Right renal cortex interstitium (tissue), 3 donors: ENCODE measurements at regions not wholly inside any gene's neighbourhood (a gene's known extent, or its start where the extent isn't known, plus 50 kb on each side); places are given as distances from the start of the nearest gene placed in this dataset.
"Not testable (repeated sequence)": the region's sequence is repeated elsewhere in the genome, so short reads cannot be mapped to it uniquely, and the experiment has no call there.

Experiments used
- DNase-seq, 3 donors: peaks; one replicate each; pipeline ENCODE4 v3.0.0-alpha.2; 2013; ENCODE audit warnings: low read depth in 3 of 3, low spot score in 2 of 3

DNA sequence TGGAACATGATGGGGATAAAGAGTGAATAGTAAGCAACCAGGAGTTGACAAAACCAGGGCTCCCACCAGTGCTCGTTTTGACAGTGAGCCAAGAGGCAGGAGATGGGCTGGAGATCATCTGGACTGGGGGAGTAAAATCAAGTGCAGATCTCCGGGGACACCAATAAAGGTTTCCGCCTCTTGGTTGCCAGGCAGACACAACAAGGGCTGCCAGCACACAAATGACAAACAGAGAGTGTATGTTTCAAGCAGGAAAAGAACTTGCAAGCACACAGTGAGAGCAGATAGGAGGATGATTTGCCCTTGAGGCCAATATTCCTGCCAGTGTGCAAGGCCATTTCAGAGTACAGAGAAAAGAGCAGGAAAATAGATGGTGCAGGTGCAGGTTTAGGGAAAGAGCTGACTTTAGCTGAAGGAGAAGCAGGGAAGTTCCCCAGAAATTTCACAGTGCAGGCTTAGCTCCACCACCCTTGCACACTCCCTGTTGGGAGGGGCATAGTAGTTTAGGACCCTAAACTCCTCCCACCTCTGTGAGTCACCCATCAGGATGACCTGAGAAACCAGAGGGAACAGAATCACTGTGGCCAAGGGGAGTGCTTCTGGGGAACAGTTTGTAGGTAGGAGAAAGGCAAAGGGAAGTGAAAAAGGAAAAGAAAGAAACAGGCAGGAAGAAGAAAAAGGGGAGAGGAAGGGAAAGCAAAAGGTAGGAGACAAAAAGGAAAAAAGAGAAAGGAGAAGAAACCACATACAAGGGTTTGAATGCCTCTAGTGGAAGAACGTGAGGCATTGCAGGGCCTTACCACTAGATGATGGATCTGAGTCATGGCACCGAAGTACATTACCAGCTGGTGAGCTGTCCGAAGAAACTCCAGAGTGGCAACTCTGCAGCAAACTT, 404.4 kb downstream of the SLC6A15 start:
- DNase-seq: no peak

DNA sequence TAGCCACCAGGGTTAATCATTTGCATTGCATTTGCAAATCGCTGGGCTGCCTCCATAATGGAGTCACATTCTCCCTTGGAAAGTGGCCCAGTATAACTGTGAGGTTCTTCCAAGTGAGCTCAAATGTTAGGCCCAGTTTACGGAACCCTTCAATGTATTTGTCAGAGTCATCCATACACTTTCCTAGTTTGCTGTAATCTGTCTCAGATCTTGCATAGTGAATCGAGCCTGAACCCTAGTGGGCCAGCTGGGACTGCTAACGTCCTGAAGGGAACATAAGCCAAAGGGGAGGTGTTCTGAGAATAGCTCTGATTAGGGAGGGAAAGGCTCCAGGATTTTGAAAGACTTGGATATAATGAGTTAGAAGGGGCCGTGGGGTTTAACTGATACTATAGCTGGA, 406.3 kb downstream of the SLC6A15 start:
- no peak for DNase-seq

DNA sequence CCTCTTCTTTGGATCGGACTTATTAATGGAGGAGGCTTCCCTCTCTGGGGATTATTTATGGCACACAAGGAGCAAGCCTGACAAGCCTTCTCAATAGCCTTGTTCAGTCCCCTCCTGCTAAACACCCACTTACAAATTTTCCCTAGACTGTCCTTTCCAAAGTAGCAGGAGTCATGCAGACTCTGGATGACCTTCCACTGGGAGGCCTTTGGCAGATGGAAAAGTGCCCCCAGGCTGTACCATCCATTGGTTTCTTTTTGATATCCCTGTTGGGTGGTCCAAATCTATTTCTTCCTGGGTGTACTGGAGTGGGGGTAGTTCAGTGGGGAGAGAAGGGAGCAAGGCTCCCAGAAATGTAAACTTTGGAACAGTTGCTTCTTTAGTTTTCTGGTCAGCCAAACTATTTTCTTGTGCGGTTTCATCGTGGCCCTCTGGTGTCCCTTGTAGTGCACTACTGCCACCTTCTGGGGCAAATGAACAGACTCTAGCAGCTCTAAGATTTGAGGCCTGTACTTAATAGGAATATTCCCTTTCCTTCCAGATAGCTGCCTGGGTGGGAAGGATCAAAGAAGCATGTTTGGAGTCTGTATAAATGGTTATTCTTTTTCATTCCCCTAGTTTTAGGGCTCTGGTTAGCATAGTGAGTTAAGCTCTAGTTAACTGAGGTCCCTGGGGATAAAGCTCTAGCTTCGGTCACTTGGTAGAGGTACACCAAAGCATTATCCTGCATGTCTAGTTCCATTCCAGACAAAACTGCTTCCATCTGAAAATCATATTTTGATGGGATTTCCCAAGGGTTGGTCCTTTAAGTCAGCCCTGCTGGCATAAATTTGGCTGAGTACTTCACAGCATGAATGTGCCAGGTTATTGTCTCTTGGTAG, 409.5 kb downstream of the SLC6A15 start:
- peak in 1 of 3 donors; percentile 24 for DNase-seq

DNA sequence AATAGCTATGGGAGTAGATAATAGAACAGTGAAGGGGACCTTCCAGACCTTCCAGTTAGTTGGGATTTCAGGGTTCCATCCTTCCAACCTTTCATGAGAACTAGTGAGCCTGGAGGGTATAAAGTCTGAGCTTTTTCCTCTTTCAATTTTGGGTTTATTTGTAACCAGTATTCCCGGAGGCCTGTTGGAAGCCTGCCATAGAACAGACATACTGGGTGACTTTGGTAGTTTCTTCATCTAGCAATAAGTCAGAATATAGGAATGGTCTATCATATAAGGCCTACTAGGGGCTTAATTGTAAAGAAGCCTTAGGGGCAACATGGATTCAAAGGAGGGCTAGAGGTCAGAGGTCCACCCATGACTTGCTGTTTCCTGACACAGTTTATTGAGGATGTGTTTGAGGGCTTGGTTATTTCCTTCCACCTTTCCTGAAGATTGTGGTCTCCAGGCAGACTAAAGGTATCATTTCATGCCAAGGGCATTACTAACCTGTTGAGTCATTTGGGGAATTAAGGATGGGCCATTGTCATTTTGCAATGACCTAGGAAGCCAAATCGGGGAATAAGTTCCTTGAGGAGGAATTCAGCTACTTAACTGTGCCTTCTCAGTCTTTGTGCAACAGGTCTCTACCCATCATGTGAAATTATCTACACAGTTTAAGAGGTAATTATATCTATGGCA, 410.3 kb downstream of the SLC6A15 start:
- DNase-seq: no peak

DNA sequence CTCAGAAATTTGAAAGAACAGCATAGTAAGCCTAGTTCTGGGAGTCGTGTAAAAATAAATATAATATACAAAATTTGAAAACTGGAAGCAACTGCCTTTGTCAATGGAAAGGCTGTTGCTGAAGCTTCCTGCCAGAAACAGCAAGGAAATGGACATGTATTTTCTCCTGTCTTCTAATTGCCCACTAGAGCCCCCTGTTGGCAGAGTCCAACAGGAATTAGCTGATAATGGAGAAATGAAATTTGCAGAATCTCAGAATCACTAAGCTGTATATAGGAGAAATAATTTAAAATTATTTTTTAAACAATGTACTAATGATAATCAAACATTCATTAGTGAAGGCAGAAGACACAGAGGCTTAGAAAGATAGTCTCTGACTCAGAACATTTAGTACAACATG, 414.8 kb downstream of the SLC6A15 start:
- no peak for DNase-seq

DNA sequence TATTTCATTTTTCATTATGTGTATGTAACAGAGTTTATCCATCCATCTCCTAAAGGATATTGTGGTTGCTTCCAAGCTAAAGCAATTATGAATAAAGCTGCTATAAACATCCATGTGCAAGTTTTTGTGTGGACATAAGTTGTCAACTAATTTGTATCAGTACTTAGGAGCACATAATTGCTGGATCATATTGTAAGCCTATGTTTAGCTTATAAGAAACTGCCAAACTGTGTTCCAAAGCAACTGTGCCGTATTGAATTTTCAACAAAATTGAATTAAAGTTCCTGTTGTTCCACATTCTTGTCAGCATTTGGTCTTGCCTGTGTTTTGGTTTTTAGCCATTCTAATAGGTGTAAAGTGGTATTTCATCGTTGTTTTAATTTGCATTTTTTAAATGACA, 416.9 kb downstream of the SLC6A15 start:
- no peak for DNase-seq

DNA sequence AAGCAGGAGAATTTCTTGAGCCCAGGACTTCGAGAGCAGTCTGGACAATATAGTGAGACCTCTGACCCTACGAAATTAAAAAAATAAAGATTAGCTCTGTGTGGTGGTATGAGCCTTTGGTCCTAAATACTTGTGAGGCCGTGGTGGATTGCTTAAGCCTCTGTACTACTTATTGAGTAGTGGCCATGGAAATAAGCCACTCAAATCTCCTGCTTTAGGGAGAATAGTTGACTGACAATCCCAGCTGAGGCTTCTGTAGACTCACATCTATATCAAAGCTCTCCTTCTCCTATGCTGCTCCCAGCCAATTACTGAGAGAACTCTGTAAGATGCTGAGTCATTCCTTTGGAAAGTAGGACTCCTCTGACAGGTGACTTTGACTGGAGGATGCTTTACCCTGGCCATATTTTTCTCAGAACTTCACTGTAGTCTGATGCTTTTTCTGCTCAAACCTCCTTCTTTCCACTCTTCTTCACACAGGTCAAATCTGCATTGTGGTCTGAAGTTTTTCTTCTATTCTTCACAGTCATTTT, 420.2 kb downstream of the SLC6A15 start:
- no peak for DNase-seq

DNA sequence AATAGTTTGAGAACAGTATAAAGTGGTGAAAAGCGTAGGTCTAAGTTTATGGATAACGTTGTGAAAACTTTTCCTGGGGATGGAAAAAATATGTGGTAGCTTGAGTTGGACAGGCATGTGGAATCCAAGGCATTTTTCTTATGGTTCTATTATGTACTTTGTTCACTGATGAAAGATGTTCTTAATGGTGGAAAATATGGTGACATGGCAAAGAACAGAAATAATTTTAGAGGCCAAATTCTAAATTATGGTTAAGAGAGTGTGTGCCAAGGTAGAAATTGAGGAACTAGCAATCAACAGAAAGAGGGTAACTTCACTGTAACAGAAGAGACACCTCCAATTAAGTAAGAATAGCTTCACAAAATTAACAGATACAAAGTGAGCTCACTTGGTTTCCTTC, 427.8 kb downstream of the SLC6A15 start:
- DNase-seq: no peak

DNA sequence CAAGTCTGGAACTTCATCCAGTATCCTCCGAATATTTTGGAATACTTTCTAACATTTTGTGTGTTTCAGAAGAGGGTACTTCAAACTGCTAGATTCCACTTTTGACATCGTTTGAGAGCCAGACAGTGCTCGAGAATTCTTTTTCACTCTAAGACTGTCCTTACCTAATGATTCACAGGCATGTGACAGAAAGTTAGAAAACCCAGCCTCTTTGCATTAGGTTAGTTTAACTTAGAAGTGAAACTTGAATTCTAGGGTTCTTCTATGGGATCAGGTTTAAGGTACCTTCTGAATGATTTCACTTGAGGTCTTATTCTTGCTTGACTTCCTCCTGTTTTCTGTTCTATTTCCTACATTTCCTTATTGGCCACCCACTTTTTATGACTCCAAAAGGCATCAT, 431.8 kb downstream of the SLC6A15 start:
- DNase-seq: no peak

DNA sequence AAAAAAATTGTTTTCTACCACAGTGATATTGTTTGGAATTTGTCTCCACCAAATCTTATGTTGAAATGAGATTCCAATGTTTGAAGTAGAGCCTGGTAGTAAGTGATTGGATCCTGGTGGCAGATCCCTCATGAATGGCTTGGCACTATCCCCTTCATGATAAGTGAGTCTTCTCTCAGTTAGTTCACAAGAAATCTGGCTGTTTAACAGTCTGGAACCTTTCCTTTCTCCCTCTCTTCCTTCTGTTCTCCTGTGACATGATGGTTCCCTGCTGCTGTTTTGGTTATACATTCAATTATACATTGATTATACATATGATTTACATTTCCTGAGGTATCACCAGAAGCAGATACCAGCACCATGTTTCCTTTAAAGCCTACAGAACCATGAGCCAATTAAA, 442.2 kb downstream of the SLC6A15 start:
- DNase-seq: no peak

DNA sequence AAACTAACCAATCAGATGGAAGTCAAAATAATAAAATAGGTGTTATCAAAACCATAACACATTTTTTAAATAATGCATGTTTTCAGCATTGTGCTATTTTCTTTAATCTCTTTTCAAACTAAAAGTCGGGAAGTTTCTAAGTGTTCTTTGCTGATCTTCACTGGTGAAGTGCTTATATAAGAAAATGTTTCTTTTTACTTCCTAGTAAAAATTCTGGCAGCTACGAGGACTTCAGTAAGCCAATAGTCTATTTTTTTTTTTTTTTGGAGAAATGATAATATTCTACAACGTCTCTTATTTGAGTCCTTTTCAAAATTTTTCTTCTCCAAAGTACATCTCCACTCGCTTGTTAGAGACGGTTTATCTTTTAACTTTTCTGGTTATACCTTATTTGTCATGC, 448.0 kb downstream of the SLC6A15 start:
- no peak for DNase-seq

DNA sequence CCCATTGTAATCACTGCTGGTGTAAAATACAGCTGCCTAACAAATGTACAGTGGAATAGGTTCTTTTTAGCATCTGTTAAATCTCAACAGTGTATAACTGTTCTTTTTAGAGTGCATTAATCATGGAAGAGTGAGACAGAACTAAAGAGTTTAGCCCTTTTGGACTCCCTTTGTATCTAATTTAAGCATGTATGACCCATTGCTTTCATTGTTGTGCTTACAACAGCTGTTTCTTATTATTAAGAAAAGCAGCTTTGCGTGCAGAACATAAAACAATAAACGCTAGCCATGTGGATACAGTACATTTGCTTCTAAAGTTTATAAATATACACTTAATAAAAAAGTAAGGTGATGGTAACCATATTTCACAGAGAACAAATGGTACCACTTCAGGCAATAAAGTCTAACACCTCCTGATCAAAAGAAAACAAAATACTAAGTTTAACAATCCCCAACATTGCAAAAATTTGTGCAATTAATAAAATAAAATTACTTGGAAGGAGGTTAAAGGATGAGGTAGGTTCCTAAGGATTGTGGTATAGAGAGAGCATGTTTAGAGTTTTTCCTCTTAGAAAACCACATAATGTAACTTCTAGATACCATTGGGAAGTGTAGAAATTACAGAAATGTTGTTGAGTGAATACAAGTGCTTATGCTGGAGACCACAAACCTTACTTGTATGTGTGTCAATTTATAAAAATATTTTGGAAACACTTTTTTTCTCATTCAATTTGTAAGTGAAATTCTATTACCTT, 448.7 kb downstream of the SLC6A15 start:
- DNase-seq: peak; percentile 36 to 54 (median 52)

DNA sequence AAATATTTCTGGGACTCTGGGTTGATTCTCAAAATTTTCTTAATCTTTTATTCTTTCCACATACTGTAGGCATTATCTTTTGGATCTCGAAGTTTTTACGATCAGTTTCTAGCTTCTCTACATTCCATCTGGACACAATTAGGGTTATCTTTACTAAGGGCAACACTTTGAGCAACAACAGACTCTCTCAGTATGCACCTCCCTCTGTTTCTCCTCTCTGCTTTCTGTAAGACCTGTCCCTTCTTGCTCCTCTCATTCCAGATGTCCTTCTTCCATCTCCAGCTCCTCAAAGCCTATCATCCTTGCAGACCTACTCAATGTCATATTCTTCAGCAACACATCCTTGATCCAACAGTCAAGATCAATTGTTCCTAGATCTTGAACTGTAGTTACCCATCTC, 457.0 kb downstream of the SLC6A15 start:
- no peak for DNase-seq

DNA sequence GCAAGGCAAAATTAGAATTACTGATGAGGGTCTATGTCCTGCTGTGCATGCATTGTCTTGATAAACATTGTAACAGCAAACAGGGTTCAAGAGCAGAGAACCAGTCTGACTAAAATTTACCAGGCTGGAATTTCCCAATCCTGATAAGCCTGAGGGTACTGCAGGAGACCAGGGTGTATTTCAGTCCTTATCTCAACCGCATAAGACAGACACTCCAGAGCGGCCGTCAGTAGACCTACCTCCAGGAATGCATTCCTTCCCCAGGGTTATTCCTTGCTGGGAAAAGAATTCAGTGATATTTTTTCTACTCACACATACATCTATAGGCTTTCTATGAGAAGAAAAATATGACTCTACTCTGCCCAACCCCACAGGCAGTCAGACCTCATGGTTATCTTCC, 466.1 kb downstream of the SLC6A15 start:
- not testable (repeated sequence) for DNase-seq

DNA sequence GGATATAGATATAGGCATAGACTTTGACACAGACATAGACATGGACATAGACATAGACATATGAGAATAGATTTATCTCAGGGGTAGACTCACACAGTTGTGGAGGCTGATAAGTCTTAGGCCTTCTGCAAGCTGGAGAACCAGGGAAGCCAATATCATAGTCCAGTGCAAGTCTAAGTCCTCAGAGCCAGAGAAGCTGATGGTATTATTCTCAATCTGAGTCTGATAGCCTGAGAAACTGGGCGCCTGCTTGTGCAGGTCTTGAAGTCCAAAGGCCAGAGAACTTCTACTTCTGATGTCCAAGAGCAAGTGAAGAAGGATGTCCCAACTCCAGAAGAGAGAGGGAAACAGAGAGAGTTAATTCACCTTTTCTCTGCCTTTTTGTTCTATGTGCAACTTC, 476.5 kb downstream of the SLC6A15 start:
- no peak for DNase-seq

DNA sequence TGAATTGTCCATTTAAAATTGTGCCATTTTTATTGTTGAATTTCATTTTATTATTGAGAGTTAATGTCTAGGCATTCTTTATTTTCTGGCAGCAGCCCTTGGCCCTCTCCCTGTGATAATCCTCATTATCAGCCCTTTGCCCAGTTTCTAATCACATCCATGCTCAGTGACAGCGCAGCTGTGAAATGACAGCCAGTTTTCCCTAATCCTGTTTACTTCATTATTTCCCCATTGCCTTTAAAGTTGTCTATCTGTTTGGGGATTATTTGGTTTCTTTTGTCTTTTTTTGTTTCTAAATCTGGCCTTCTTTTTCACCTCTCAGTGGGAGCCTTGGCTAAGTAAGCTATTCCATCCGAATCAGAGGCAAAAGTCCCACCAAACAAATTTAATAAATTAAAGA, 476.9 kb downstream of the SLC6A15 start:
- no peak for DNase-seq

DNA sequence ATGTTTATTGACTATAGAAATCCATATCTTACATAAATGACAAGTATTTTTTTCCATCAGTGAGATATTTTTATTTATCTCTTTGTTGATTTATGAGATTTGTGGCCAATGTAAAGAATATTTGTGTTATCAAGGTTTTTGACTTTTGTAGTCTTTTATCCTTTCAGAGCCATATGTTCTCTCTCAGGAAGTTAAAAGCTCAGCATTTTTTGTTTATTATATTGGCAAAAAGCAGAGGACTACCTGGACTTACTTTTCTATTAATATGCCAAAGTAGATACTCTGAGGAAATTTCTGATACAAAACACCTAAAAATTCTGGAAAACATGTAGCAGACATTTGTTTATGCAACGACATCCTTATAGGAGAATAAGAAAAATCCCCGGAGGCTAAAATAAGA, 490.3 kb downstream of the SLC6A15 start:
- DNase-seq: no peak

DNA sequence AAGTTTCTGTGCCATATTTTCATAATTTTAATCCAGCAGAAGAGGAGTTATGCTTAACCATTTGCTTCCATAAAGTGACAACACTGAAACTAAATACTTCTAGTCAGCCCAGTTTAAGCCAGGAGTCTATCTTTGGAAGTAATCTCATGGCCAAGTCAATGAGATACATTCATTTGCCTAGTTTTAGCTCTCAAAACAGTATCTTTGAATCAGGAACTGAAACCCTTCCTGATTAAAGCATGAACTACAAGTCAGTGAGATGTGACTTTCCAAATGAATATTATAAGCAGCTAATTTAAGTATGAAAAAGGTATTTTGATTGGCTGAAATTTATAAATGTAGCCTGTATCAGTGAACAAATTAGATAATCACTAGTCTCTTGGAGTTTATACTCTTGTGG, 491.5 kb downstream of the SLC6A15 start:
- no peak for DNase-seq

DNA sequence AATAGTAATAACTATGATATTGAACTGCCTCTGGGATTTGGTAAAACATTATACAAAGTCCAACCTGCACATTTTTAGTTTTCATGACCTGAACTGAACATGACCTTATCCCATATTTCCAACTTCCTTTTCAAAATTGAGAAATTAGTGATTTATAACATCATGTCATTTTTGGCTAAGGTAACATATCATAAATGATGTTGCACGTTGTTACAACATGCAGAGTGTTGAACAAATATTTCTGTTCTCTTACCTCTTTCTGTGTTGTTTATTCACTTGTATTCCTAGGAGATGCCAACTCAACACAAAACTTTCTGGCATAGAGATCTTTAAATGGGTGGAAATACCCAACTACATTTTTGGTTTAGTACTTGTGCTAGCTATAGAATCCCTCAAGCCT, 496.0 kb downstream of the SLC6A15 start:
- DNase-seq: no peak

DNA sequence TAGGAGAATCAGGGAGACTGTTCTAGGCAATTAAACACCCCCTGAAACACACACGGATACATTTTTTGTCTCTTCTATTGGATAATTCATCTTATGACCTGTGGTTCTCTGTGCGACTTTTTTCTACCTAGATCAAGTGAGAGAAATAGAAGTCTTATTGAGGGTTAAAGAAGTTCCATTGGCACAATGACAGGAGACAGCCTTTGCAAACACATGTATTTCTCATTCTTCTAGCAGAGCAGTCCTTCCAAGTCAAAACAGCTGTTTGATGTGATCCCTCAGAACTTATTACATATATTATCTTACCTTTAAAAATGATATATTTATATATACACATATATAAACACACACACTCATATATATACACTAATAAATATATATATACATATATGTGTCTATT, 496.7 kb downstream of the SLC6A15 start:
- DNase-seq: no peak
